ENCODE measurements at regions not wholly inside any gene's neighbourhood (a gene's known extent, or its start where the extent isn't known, plus 50 kb on each side); places are given as distances from the start of the nearest gene placed in this dataset.

DNA sequence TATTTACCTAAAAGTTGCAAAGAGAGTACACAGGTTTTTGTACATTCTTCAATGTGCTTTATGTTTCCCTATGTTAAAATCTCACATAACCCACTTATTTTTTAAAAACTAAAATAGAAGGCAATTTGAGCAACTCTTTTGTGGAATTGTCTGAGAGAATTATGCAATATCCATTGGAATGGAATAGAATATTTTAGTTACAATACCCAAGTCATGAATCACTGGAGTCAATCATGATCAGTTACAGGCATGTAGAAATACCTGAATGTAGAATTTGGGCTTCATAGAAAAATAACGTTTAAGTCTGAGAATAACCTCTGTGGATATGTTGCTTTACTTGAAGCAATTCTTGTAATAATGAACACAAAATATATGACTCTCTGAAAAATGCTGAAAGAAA, 143.3 kb downstream of the FGF10 start:
- TF ChIP-seq, protein P1, sequence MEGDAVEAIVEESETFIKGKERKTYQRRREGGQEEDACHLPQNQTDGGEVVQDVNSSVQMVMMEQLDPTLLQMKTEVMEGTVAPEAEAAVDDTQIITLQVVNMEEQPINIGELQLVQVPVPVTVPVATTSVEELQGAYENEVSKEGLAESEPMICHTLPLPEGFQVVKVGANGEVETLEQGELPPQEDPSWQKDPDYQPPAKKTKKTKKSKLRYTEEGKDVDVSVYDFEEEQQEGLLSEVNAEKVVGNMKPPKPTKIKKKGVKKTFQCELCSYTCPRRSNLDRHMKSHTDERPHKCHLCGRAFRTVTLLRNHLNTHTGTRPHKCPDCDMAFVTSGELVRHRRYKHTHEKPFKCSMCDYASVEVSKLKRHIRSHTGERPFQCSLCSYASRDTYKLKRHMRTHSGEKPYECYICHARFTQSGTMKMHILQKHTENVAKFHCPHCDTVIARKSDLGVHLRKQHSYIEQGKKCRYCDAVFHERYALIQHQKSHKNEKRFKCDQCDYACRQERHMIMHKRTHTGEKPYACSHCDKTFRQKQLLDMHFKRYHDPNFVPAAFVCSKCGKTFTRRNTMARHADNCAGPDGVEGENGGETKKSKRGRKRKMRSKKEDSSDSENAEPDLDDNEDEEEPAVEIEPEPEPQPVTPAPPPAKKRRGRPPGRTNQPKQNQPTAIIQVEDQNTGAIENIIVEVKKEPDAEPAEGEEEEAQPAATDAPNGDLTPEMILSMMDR (IDR thresholded peaks at IDR 0.05): no peak
- TF ChIP-seq ZFX (IDR thresholded peaks at IDR 0.05; ENCODE audit: borderline replicate concordance): no peak

Measured in 22Rv1 (cell line).